ENCODE measurements at regions not wholly inside any gene's neighbourhood (a gene's known extent, or its start where the extent isn't known, plus 50 kb on each side); places are given as distances from the start of the nearest gene placed in this dataset.

DNA sequence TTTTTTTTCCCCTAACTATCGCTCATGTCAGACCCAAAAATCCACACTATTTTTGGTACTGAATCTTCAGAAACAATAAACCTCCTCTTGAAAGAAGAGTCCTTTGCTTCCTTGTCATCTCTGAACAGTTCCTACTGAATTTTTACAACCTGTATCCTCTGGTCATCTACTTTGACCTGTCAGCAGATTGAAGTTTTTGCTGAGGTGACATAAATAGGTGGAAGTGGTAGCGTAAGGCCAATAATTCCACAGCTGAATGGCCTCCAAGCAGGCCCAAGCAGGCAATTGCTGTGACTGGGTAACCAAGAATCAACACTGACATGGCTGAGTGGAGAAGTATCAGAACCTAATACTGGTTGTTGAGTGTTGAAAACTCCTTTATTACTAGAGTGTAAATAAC lies 117.4 kb upstream of the MAGI2 start:
- TF ChIP-seq POU2F2 (IDR thresholded peaks at IDR 0.05; ENCODE audit: borderline replicate concordance, low read depth, low read length) (no peak), SP1 (IDR thresholded peaks at IDR 0.05; ENCODE audit: low read depth, low read length) (no peak), RAD51 (IDR thresholded peaks at IDR 0.05) (no peak), ZNF274 (IDR thresholded peaks at IDR 0.05; ENCODE audit: insufficient read depth, insufficient read length) (no peak), EP300 (IDR thresholded peaks at IDR 0.05; ENCODE audit: borderline replicate concordance in 1 of 2, control insufficient read depth in 1 of 2, low read depth in 2 of 2, low read length in 2 of 2) (no peak), FOS (IDR thresholded peaks at IDR 0.05; ENCODE audit: borderline replicate concordance, extremely low read depth, insufficient read length) (no peak), HDAC2 (IDR thresholded peaks at IDR 0.05) (no peak)
- TF ChIP-seq, protein P1, sequence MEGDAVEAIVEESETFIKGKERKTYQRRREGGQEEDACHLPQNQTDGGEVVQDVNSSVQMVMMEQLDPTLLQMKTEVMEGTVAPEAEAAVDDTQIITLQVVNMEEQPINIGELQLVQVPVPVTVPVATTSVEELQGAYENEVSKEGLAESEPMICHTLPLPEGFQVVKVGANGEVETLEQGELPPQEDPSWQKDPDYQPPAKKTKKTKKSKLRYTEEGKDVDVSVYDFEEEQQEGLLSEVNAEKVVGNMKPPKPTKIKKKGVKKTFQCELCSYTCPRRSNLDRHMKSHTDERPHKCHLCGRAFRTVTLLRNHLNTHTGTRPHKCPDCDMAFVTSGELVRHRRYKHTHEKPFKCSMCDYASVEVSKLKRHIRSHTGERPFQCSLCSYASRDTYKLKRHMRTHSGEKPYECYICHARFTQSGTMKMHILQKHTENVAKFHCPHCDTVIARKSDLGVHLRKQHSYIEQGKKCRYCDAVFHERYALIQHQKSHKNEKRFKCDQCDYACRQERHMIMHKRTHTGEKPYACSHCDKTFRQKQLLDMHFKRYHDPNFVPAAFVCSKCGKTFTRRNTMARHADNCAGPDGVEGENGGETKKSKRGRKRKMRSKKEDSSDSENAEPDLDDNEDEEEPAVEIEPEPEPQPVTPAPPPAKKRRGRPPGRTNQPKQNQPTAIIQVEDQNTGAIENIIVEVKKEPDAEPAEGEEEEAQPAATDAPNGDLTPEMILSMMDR (IDR thresholded peaks at IDR 0.05 in 2 of 3, conservative IDR thresholded peaks at IDR 0.05 in 1 of 3; ENCODE audit: control insufficient read depth in 2 of 3, extremely low read depth in 1 of 3, insufficient read depth in 1 of 3, low read depth in 3 of 3, low read length in 3 of 3) = no peak
- TF ChIP-seq, protein P2, sequence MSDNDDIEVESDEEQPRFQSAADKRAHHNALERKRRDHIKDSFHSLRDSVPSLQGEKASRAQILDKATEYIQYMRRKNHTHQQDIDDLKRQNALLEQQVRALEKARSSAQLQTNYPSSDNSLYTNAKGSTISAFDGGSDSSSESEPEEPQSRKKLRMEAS (IDR thresholded peaks at IDR 0.05; ENCODE audit: low read depth, low read length) = no peak
- TF ChIP-seq, protein P3, sequence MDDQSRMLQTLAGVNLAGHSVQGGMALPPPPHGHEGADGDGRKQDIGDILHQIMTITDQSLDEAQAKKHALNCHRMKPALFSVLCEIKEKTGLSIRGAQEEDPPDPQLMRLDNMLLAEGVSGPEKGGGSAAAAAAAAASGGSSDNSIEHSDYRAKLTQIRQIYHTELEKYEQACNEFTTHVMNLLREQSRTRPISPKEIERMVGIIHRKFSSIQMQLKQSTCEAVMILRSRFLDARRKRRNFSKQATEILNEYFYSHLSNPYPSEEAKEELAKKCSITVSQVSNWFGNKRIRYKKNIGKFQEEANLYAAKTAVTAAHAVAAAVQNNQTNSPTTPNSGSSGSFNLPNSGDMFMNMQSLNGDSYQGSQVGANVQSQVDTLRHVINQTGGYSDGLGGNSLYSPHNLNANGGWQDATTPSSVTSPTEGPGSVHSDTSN (IDR thresholded peaks at IDR 0.05; ENCODE audit: insufficient replicate concordance, low read depth, low read length) = no peak
